IPS-15b (cell line): ENCODE measurements at regions not wholly inside any gene's neighbourhood (a gene's known extent, or its start where the extent isn't known, plus 50 kb on each side); places are given as distances from the start of the nearest gene placed in this dataset.
"Not testable (repeated sequence)": the region's sequence is repeated elsewhere in the genome, so short reads cannot be mapped to it uniquely, and the experiment has no call there.

ENCODE experiments used
- H3K27me3 ChIP-seq: one replicate; pipeline ENCODE4 v1.6.1; 2013; ENCODE audit warnings: low read length; ENCODE audit not compliant: control insufficient read depth, insufficient read depth
- H3K36me3 ChIP-seq: one replicate; pipeline ENCODE4 v1.6.1; 2013; ENCODE audit warnings: low read length; ENCODE audit not compliant: control insufficient read depth, insufficient read depth
- H3K4me1 ChIP-seq: one replicate; pipeline ENCODE4 v1.6.1; 2013; ENCODE audit warnings: mild to moderate bottlenecking, low read length; ENCODE audit not compliant: control insufficient read depth, insufficient read depth
- H3K4me3 ChIP-seq: one replicate; pipeline ENCODE4 v1.5.1; 2013; ENCODE audit warnings: low read depth, low read length
- H3K9ac ChIP-seq: one replicate; pipeline ENCODE4 v1.6.1; 2013; ENCODE audit warnings: low read depth, mild to moderate bottlenecking, low read length
- H3K9me3 ChIP-seq: one replicate; pipeline ENCODE4 v1.6.1; 2013; ENCODE audit warnings: mild to moderate bottlenecking, low read length; ENCODE audit not compliant: control insufficient read depth, insufficient read depth

DNA sequence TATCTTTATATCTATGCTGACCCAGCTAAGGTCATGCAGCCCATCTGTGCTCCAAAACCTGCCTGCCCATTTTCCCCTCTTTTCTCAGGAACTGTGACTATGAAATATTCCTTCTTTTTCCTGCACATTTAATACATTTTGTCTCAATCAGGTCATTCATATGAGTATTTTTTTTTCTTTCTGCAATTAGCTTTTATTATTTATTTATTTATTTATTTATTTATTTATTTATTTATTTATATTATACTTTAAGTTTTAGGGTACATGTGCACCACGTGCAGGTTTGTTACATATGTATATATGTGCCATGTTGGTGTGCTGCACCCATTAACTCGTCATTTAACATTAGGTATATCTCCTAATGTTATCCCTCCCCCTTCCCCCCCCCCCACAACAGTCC is 421.7 kb upstream of the PODXL start:
- H3K27me3 ChIP-seq, H3K4me1 ChIP-seq, H3K9ac ChIP-seq, H3K4me3 ChIP-seq, H3K36me3 ChIP-seq, H3K9me3 ChIP-seq: not testable (repeated sequence)

- H3K27me3 ChIP-seq: no peaks in the 10 kb centered on the region
- no peaks in the 10 kb centered on the region for H3K36me3 ChIP-seq
- H3K4me1 ChIP-seq: peaks cover 9% of the 10 kb centered on the region
- H3K9ac ChIP-seq: no peak overlapping the region
- no peaks in the 10 kb centered on the region for H3K9me3 ChIP-seq
- no peak overlapping the region for H3K4me3 ChIP-seq
Measured at GRCh38 chr7:131976411-131976810, 420.0 kb upstream of the PODXL start.

DNA sequence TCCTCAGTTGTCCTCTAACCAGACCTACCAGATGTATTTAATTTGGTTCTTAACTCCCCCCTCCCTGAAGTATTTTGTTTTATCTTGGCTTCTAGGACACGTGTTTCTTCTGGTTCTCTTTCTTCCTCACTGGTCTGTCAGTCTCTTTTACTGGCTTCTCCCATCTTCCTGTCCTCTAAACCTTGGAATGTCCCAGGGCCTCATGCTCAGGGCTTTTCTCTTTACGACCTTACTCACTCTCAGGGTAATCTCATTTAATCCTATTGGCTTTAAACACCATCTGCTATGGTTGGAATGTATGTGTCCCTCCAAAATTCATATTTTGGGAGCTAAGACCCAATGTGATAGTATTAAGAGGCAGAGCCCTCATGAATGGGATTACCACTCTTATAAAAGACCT is 418.2 kb upstream of the PODXL start:
- H3K4me3 ChIP-seq: no peak overlapping the region
- no peaks in the 10 kb centered on the region for H3K27me3 ChIP-seq
- H3K4me1 ChIP-seq: peaks cover 9% of the 10 kb centered on the region
- no peaks in the 10 kb centered on the region for H3K36me3 ChIP-seq
- no peaks in the 10 kb centered on the region for H3K9me3 ChIP-seq
- no peak overlapping the region for H3K9ac ChIP-seq

- Histone ChIP-seq H3K36me3 (no peaks in the 10 kb centered on the region), H3K27me3 (no peaks in the 10 kb centered on the region), H3K9ac (no peak overlapping the region), H3K9me3 (no peaks in the 10 kb centered on the region), H3K4me1 (peaks cover 9% of the 10 kb centered on the region), H3K4me3 (no peak overlapping the region)
Measured at GRCh38 chr7:131972251-131972650, 415.8 kb upstream of the PODXL start.

DNA sequence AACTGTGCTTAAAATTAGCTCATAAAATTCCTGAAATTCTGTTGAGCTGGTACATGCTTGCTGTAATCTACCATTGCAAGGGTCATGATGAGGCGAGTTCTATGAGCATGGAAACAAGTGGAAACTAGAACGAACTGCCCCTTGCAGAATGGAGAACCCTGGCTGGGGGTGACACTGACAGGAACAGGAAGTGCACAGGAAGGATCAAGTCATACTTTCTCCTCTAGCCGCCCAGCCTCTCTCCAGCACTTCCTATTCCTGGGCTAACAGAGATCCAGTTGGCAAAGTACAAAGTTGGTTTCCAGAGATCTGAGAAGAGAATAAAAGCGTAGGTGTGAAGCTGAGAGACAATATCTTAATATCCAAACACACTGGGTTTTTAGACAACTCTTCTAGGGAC is 414.2 kb upstream of the PODXL start:
- Histone ChIP-seq H3K9ac (no peak overlapping the region), H3K36me3 (no peaks in the 10 kb centered on the region), H3K9me3 (no peaks in the 10 kb centered on the region), H3K4me3 (no peak overlapping the region), H3K27me3 (no peaks in the 10 kb centered on the region), H3K4me1 (peaks cover 9% of the 10 kb centered on the region)

DNA sequence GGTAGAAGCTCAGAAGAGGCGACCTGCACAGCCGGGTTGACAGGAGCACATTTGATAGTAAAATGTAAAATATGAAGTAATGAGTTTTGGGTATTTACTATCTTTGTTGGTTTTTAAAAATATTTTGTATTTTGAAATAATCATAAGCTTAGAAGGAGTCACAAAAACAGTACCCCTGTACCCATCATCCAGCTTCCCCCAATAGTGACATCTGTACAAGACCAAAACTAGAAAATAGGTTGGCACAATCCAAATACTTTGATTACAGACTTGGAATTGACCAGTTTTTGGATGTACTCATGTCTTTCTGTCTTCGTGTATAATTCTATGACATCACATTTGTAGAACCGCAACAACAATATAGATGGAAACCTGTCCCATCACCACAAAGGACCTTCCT is 413.1 kb upstream of the PODXL start:
- H3K4me1 ChIP-seq: peaks cover 9% of the 10 kb centered on the region
- H3K9ac ChIP-seq: no peak overlapping the region
- no peak overlapping the region for H3K4me3 ChIP-seq
- H3K36me3 ChIP-seq: no peaks in the 10 kb centered on the region
- H3K27me3 ChIP-seq: no peaks in the 10 kb centered on the region
- no peaks in the 10 kb centered on the region for H3K9me3 ChIP-seq

- no peak overlapping the region for H3K4me3 ChIP-seq
- H3K9me3 ChIP-seq: no peaks in the 10 kb centered on the region
- no peak overlapping the region for H3K9ac ChIP-seq
- H3K4me1 ChIP-seq: peaks cover 4% of the 10 kb centered on the region
- no peaks in the 10 kb centered on the region for H3K27me3 ChIP-seq
- no peaks in the 10 kb centered on the region for H3K36me3 ChIP-seq
Measured at GRCh38 chr7:131967216-131967730, 410.8 kb upstream of the PODXL start.

- Histone ChIP-seq H3K9ac (no peak overlapping the region), H3K4me1 (no peaks in the 10 kb centered on the region), H3K4me3 (no peak overlapping the region), H3K27me3 (peaks cover 3% of the 10 kb centered on the region), H3K36me3 (no peaks in the 10 kb centered on the region), H3K9me3 (no peaks in the 10 kb centered on the region)
Measured at GRCh38 chr7:131964203-131964602, 407.8 kb upstream of the PODXL start.

DNA sequence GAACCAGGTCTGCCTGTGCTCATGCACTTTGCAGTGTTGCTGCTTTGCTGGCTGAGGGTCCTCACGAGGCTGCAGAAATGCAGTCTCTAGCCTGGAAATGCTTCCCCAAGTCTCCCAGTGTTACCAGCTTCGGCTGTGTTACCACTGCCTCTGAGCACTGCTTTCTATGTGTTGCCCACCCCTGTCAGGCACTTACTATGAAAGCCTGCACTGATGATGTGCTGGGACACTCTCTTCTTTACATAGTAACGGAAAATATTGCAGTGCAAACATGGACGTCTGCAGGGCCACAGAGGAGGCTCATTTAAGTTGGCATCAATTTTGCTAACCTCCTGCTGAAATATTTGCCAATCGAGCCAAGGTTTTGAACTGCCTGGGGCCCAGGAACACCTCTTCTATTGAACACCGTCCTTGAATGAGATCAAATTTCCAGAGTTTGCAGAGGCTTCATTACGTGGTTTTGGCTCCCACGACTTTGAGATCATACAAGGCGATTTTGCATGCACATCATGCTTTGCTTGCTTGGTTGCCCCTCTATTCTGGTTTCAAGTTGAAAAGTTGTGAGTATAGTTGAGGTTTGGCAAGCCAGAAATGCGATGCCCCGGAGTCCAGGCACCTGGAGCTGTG is 404.7 kb upstream of the PODXL start:
- Histone ChIP-seq H3K27me3 (peaks cover 3% of the 10 kb centered on the region), H3K4me1 (no peaks in the 10 kb centered on the region), H3K36me3 (no peaks in the 10 kb centered on the region), H3K9me3 (no peaks in the 10 kb centered on the region), H3K9ac (no peak overlapping the region), H3K4me3 (no peak overlapping the region)

DNA sequence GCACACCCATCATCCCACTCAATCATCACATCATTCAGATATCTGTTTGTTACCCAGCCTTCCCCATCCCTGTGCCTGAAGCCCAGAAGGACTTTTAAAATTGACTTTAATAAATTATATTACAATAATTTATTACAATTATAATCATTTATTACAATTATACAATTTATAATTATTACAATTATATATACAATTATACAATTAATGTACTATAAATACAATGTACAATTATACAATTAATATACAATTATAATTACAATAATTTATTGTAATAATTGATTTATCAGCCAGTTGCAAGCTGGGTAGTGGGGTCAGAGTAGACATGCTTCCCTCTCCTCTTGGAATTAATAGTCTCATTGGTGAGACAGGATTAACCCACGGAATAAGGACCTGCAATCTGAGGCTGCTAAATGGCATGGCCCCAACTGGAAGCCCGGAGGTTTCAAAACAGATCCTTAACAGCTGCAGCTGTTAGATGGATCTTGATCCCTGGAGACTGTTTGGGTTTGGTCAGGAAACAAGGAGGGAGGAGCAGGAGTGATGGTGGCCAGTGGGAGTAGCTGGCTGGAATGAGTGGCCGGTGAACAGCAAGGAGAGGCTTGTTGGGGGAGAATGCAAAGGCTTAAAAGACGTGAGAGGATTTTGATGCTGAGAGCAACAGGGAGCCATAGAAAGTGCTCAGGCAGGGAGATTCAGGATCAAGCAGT is 402.8 kb upstream of the PODXL start:
- no peaks in the 10 kb centered on the region for H3K36me3 ChIP-seq
- no peak overlapping the region for H3K9ac ChIP-seq
- H3K9me3 ChIP-seq: no peaks in the 10 kb centered on the region
- no peak overlapping the region for H3K4me3 ChIP-seq
- H3K27me3 ChIP-seq: peaks cover 3% of the 10 kb centered on the region
- peaks cover 6% of the 10 kb centered on the region for H3K4me1 ChIP-seq

DNA sequence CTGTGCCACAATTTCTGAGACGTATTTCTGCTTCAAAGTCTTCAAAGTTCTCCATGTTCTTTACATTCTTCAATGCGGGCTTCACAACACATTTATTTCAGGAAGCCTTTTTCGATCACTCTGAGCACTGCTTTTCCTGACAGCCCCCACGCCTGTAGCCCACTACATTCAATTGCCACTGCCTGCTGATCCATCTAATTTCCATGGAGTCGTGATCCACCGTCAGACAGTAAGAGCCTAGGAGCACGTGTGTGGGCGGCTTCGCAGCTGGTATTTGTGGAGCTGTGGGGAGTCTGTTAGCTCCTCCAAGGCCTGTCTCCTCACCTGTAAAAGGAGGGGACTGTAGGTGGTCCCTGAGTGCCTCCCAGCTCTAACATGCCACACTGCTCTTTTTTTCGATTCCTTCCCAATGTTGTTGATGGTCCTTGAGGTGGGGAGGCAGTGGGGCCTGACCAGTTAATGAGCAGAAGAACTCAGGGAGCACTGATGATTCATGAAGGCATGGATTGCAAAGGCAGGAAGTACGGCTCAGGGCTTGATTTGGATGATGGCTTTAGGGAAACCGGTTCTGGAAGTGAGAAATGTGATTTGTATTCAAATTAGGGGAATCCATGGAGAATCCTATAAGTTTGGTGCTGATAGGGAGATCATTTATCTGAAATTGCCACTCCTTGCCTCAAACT is 401.1 kb upstream of the PODXL start:
- no peak overlapping the region for H3K9ac ChIP-seq
- peaks cover 6% of the 10 kb centered on the region for H3K4me1 ChIP-seq
- no peaks in the 10 kb centered on the region for H3K36me3 ChIP-seq
- H3K9me3 ChIP-seq: no peaks in the 10 kb centered on the region
- peaks cover 3% of the 10 kb centered on the region for H3K27me3 ChIP-seq
- no peak overlapping the region for H3K4me3 ChIP-seq

GRCh38 chr7:131956864-131957263 is 400.4 kb upstream of the PODXL start:
- Histone ChIP-seq H3K36me3 (no peaks in the 10 kb centered on the region), H3K9me3 (no peaks in the 10 kb centered on the region), H3K27me3 (peaks cover 3% of the 10 kb centered on the region), H3K4me3 (no peak overlapping the region), H3K4me1 (peaks cover 6% of the 10 kb centered on the region), H3K9ac (no peak overlapping the region)
